ENCODE measurements at regions not wholly inside any gene's neighbourhood (a gene's known extent, or its start where the extent isn't known, plus 50 kb on each side); places are given as distances from the start of the nearest gene placed in this dataset.
"Not testable (repeated sequence)": the region's sequence is repeated elsewhere in the genome, so short reads cannot be mapped to it uniquely, and the experiment has no call there.

DNA sequence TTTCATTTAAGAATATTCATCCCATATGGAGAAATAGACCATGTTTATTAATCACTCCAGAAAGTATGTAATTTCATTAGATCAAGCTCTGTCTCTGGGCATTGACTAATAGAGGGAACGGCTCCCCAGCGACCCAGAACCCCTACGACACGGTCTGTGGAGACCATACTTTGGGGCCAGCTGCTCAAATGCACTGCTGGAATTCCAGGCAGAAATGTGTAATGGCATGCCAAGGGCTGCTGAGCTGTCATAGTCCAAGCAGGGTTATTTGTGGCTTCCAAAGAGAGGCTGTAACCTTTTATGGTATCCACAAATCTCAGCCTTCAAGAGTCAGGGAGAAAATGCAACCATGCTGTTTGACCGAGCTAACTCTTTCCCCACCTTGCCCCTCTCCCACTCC lies 755.8 kb downstream of the DHX35 start:
- TF ChIP-seq GATA1 (IDR thresholded peaks at IDR 0.05; ENCODE audit: low read depth, low read length) (no peak), POLR2A (IDR thresholded peaks at IDR 0.05; ENCODE audit: low read length) (no peak)
- no peak for DNase-seq

- DNase-seq, result no peak
- TF ChIP-seq GATA1 (IDR thresholded peaks at IDR 0.05; ENCODE audit: low read depth, low read length), result no peak
- no peak for TF ChIP-seq POLR2A (IDR thresholded peaks at IDR 0.05; ENCODE audit: low read length)
These were observed 754.7 kb downstream of the DHX35 start for GRCh38 chr20:39716796-39717341.

DNA sequence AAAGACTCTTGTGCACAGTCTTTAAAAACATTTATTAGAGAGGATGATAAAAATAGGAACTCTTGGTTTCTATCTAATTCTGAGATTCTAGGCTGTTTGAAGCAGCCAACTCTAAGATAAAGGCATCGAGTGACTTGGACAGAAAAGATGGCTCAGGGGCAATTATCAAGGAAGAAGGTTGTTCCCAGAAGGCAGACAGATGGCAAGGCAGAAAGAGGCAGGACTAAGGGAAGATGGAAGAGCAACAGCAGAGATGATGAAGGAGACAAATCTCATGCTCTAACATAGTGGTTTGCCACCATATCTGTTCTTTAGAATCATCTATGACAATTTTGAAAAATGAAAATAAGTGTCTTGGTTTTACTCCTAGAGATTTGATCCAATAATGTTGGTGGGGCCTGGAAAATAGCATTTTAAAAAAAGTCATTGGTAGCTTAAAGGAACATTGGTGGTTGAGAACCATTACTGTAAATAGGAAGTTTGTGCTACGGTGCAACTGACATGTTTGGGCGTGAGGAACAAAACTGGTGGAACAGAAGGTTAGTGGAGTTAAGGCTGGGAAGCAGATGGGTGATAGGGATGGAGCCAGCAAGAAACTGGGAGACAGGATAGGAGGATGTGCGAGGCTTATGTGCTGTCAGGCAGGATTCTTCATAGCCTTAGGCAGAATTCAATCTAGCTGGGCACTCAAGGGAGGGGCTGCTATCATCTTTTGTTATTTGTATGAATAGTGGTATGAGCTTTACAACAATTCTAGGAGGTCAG lies 751.1 kb downstream of the DHX35 start:
- TF ChIP-seq GATA1 (IDR thresholded peaks at IDR 0.05; ENCODE audit: low read depth, low read length), result no peak
- no peak for TF ChIP-seq POLR2A (IDR thresholded peaks at IDR 0.05; ENCODE audit: low read length)
- no peak for DNase-seq

GRCh38 chr20:39706184-39706663 lies 744.1 kb downstream of the DHX35 start:
- no peak for DNase-seq
- TF ChIP-seq POLR2A (IDR thresholded peaks at IDR 0.05; ENCODE audit: low read length) (no peak), GATA1 (IDR thresholded peaks at IDR 0.05; ENCODE audit: low read depth, low read length) (no peak)

GRCh38 chr20:39705032-39705431 lies 742.9 kb downstream of the DHX35 start:
- no peak for TF ChIP-seq GATA1 (IDR thresholded peaks at IDR 0.05; ENCODE audit: low read depth, low read length)
- TF ChIP-seq POLR2A (IDR thresholded peaks at IDR 0.05; ENCODE audit: low read length), result no peak

DNA sequence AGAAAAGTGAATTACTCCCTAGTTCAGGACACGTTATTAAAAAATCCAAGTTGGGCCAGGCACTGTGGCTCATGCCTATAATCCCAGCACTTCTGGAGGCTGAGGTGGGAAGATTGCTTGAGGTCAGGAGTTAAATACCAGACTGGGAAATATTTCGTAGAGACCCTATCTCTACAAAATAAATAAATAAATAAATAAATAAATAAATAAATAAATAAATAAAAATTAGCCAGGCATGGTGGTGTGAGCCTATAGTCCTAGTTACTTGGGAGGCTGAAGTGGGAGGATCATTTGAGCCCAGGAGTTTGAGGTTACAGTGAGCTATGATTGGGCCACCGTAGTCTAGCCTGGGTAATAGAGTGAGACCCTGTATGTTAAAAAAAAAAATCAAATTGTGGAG lies 741.2 kb downstream of the DHX35 start:
- not testable (repeated sequence) for DNase-seq

More at GRCh38 chr20:39705032-39705431, 742.9 kb downstream of the DHX35 start:
- no peak for DNase-seq

- DNase-seq, result no peak
- no peak for TF ChIP-seq GATA1 (IDR thresholded peaks at IDR 0.05; ENCODE audit: low read depth, low read length)
- no peak for TF ChIP-seq POLR2A (IDR thresholded peaks at IDR 0.05; ENCODE audit: low read length)
These were observed 740.7 kb downstream of the DHX35 start for GRCh38 chr20:39702701-39703349.

DNA sequence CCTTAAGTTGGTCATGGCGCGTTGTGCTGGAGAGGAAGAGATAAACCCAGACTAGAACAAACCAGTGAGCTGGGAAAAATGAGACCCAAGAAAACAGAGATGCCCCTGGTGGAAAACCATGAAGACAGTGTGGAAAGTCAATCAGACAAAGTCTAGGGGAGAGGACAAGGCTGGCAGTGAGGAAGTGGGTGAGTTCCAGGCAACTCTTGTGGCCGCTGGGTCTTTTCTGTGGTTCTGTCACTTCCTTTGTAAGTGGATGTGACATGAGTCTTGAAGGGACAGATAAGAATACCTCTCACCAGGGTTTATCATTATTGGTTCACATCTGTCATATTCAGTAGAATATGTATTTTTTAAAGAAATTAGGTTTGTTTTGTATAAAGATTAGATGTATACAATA lies 738.4 kb downstream of the DHX35 start:
- DNase-seq, result no peak
- TF ChIP-seq POLR2A (IDR thresholded peaks at IDR 0.05; ENCODE audit: low read length) (no peak), GATA1 (IDR thresholded peaks at IDR 0.05; ENCODE audit: low read depth, low read length) (no peak)

- no peak for DNase-seq
- TF ChIP-seq GATA1 (IDR thresholded peaks at IDR 0.05; ENCODE audit: low read depth, low read length) (no peak), POLR2A (IDR thresholded peaks at IDR 0.05; ENCODE audit: low read length) (no peak)
These were observed 737.1 kb downstream of the DHX35 start for GRCh38 chr20:39699166-39699725.

DNA sequence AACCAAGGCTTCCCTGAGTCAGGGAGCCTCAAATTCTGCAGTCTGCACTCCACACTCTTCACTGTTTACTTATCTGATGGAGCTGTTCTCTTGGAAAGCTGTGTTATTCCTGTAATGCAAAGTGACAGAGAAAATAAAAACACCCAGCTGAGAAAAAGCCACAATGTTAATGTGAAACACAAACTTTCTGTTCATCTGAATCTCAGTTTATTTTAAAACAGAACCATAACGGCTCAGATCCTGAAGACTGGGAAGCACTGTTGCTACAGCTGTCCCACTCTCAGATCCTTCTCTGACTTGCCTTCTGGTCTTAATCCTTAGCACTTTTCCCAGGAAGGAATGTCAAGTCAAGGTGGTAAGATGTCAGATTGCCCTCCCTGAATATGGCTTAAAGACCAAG lies 736.6 kb downstream of the DHX35 start:
- TF ChIP-seq GATA1 (IDR thresholded peaks at IDR 0.05; ENCODE audit: low read depth, low read length), result no peak
- TF ChIP-seq POLR2A (IDR thresholded peaks at IDR 0.05; ENCODE audit: low read length), result no peak
- DNase-seq, result no peak

GRCh38 chr20:39691151-39691862 lies 729.2 kb downstream of the DHX35 start:
- DNase-seq, result no peak
- TF ChIP-seq POLR2A (IDR thresholded peaks at IDR 0.05; ENCODE audit: low read length) (no peak), GATA1 (IDR thresholded peaks at IDR 0.05; ENCODE audit: low read depth, low read length) (no peak)

DNA sequence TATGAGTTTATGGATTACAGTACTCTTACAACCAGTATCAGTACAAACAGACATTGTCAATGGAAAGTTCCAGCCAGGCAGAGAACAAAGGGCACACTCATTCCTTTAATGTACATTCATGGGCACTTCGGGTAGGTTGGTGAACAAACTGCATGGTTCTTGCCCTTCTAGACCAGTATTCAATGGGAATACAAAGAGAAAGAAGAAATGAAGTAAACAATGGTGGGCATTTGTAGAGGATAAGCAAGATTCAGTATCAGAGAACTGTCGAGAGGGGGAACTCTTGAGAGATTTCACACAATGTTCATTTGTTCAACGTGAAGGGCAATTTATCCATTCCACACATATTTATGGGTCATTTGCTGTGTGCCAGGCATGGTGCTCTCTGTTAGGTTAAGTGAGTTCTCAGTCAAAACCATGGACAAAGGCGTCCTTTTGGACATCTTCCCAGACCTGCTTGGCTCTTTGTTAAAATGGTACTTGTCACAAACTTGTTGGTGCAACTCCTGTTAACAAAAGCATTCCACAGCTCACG lies 714.8 kb downstream of the DHX35 start:
- DNase-seq, result peak in 1 of 2 experiments; percentile 5
- TF ChIP-seq POLR2A (IDR thresholded peaks at IDR 0.05; ENCODE audit: low read length) (no peak), GATA1 (IDR thresholded peaks at IDR 0.05; ENCODE audit: low read depth, low read length) (no peak)

DNA sequence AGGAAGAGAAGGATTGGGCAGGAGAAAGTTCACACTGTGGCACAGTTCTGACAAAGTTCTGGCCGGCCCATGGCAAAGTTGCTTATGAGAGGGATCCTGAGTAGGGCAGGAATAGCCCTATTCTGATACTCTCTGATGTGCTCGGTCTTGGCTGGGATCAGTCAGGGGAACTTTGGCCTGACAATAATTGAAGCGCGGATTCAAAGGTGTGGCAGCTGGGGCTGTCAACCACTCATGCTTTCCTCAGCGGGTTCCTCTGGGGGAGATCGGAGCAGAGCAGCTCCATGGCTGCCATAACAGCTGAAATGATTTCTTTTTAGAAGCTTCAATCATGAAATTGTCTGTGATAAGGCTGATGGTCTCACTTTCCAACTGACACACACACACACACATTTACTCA lies 714.1 kb downstream of the DHX35 start:
- TF ChIP-seq POLR2A (IDR thresholded peaks at IDR 0.05; ENCODE audit: low read length) (no peak), GATA1 (IDR thresholded peaks at IDR 0.05; ENCODE audit: low read depth, low read length) (no peak)
- no peak for DNase-seq

GRCh38 chr20:39674842-39675241 lies 712.7 kb downstream of the DHX35 start:
- TF ChIP-seq POLR2A (IDR thresholded peaks at IDR 0.05; ENCODE audit: low read length) (no peak), GATA1 (IDR thresholded peaks at IDR 0.05; ENCODE audit: low read depth, low read length) (no peak)
- DNase-seq, result no peak
